HEK293 (cell line): ENCODE measurements at regions not wholly inside any gene's neighbourhood (a gene's known extent, or its start where the extent isn't known, plus 50 kb on each side); places are given as distances from the start of the nearest gene placed in this dataset.

Experiments used
- CTCF ChIA-PET: fragments of 350-600 bp; formaldehyde crosslinking; extraction: SDS; loops from one replicate; lab custom pipeline; 2021; ENCODE audit warnings: antibody characterized with exemption; lab: Yijun Ruan, JAX
- POLR2A ChIA-PET: fragments of 300-600 bp; formaldehyde crosslinking; extraction: SDS; loops from one replicate; lab custom pipeline; 2020; ENCODE audit warnings: antibody characterized with exemption, inconsistent platforms; lab: Yijun Ruan, JAX
- H3K27ac ChIP-seq: fragments of 200-500 bp; sonication (Bioruptor generic); 2 replicates; pipeline ENCODE4 v1.5.1; 2014; ENCODE audit warnings: low read depth, low read length, control low read depth, inconsistent platforms; ENCODE audit errors: extremely low read depth
- H3K36me3 ChIP-seq, 2 experiments: fragments of 200-500 bp in 1 of 2; sonication (Bioruptor generic) in 1 of 2; 1 replicate in 1 of 2; 2 replicates in 1 of 2; pipeline ENCODE4 v1.5.1; 2014 to 2017; ENCODE audit warnings: inconsistent platforms in 2 of 2, low read length in 2 of 2; ENCODE audit not compliant: control insufficient read depth in 2 of 2, insufficient read depth in 1 of 2
- H3K4me1 ChIP-seq: fragments of 200-500 bp; sonication (Bioruptor generic); 2 replicates; pipeline ENCODE4 v1.5.1; 2014; ENCODE audit warnings: mild to moderate bottlenecking, low read length, inconsistent platforms; ENCODE audit not compliant: control insufficient read depth, insufficient read depth
- H3K4me3 ChIP-seq: 2 replicates; pipeline ENCODE4 v1.5.1; 2011; ENCODE audit warnings: low read depth, mild to moderate bottlenecking, control low read depth, low read length, moderate library complexity
- H3K9me3 ChIP-seq: fragments of 200-500 bp; sonication (Bioruptor generic); 2 replicates; pipeline ENCODE4 v1.5.1; 2014; ENCODE audit warnings: low read depth, low read length, inconsistent platforms; ENCODE audit not compliant: control insufficient read depth, insufficient read depth
- FEZF1 ChIP-seq: fragments of 450-650 bp; formaldehyde crosslinking; IDR thresholded peaks from 2 replicates; pipeline ENCODE4 v1.5.1; 2016; ENCODE audit warnings: missing biosample characterization, missing genetic modification characterization
- KLF8 ChIP-seq: fragments of 450-650 bp; formaldehyde crosslinking; IDR thresholded peaks from 2 replicates; pipeline ENCODE4 v1.5.1; 2016; ENCODE audit warnings: missing biosample characterization, missing genetic modification characterization
- REST ChIP-seq: fragments of 450-650 bp; formaldehyde crosslinking; IDR thresholded peaks from 2 replicates; pipeline ENCODE4 v1.5.1; 2016; ENCODE audit warnings: missing biosample characterization, missing genetic modification characterization
- SP7 ChIP-seq: fragments of 450-650 bp; formaldehyde crosslinking; IDR thresholded peaks from 2 replicates; pipeline ENCODE4 v1.5.1; 2016; ENCODE audit warnings: missing biosample characterization, missing genetic modification characterization
- TCF7L2 ChIP-seq: IDR thresholded peaks from 2 replicates; pipeline ENCODE4 v1.6.1; 2011; ENCODE audit warnings: low read depth, mild to moderate bottlenecking, inconsistent platforms, low read length, moderate library complexity, borderline replicate concordance
- ZBTB44 ChIP-seq: fragments of 450-650 bp; IDR thresholded peaks from 2 replicates; pipeline ENCODE4 v1.5.1; 2018; ENCODE audit warnings: missing biosample characterization, mild to moderate bottlenecking, missing genetic modification characterization
- ZFP69B ChIP-seq: fragments of 450-650 bp; formaldehyde crosslinking; IDR thresholded peaks from 2 replicates; pipeline ENCODE4 v1.5.1; 2016; ENCODE audit warnings: missing biosample characterization, missing genetic modification characterization
- ZNF157 ChIP-seq: fragments of 450-650 bp; formaldehyde crosslinking; IDR thresholded peaks from 2 replicates; pipeline ENCODE4 v1.5.1; 2016; ENCODE audit warnings: missing biosample characterization, missing genetic modification characterization
- ZNF202 ChIP-seq: fragments of 450-650 bp; formaldehyde crosslinking; IDR thresholded peaks from 2 replicates; pipeline ENCODE4 v1.5.1; 2016; ENCODE audit warnings: missing biosample characterization, missing genetic modification characterization, borderline replicate concordance
- ZNF404 ChIP-seq: fragments of 450-650 bp; formaldehyde crosslinking; IDR thresholded peaks from 2 replicates; pipeline ENCODE4 v1.5.1; 2017; ENCODE audit warnings: missing biosample characterization, missing genetic modification characterization
- ZNF561 ChIP-seq: fragments of 450-650 bp; IDR thresholded peaks from 2 replicates; pipeline ENCODE4 v1.5.1; 2018; ENCODE audit warnings: missing biosample characterization, missing genetic modification characterization, borderline replicate concordance
- ZNF610 ChIP-seq: fragments of 450-650 bp; formaldehyde crosslinking; IDR thresholded peaks from 2 replicates; pipeline ENCODE4 v1.5.1; 2016; ENCODE audit warnings: missing biosample characterization, missing genetic modification characterization, borderline replicate concordance
- ZNF626 ChIP-seq: fragments of 450-650 bp; sonication (Bioruptor Pico); formaldehyde crosslinking; IDR thresholded peaks from 2 replicates; pipeline ENCODE4 v1.5.1; 2018; ENCODE audit warnings: missing biosample characterization, missing genetic modification characterization, inconsistent platforms
- ZNF629 ChIP-seq: fragments of 450-650 bp; formaldehyde crosslinking; IDR thresholded peaks from 2 replicates; pipeline ENCODE4 v1.5.1; 2017; ENCODE audit warnings: missing biosample characterization, missing genetic modification characterization
- ZNF792 ChIP-seq: fragments of 450-650 bp; formaldehyde crosslinking; IDR thresholded peaks from 2 replicates; pipeline ENCODE4 v1.5.1; 2016; ENCODE audit warnings: missing biosample characterization, missing genetic modification characterization
- TF ChIP-seq, protein P1 (sequence below): fragments of 450-650 bp; formaldehyde crosslinking; IDR thresholded peaks from 2 replicates; pipeline ENCODE4 v1.5.1; 2016; ENCODE audit warnings: missing biosample characterization, missing genetic modification characterization
- TF ChIP-seq, protein P2 (sequence below): fragments of 450-650 bp; formaldehyde crosslinking; IDR thresholded peaks from 2 replicates; pipeline ENCODE4 v1.5.1; 2016; ENCODE audit warnings: missing biosample characterization, missing genetic modification characterization
- TF ChIP-seq, protein P3 (sequence below): fragments of 450-650 bp; formaldehyde crosslinking; IDR thresholded peaks from 2 replicates; pipeline ENCODE4 v1.5.1; 2016; ENCODE audit warnings: missing biosample characterization, missing genetic modification characterization

DNA sequence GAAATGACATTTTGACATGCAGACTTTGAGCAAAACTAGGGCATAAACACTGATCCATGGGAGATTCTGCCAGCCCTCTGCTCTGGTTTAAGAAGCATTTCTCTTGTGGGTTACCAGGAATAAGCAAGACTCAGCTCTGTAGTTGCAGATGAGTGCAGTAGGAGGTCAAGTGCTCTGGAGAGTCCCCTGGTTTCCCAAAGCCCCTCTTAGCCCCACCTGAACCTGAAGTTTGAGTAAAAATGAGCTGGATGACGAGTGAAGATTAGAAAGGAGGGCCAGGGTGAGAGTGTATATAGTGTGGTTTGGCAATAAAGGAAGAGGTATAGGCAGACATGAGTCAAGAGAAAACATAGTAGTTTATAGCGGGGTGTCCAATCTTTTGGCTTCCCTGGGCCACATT lies 220.3 kb downstream of the ARL4A start (continued):
- no peak for TF ChIP-seq ZNF629 (tag by site-specific recombination)
- TF ChIP-seq ZFP69B (tag by site-specific recombination) = no peak
- TF ChIP-seq ZNF157 (tag by site-specific recombination) = no peak
- no peak for TF ChIP-seq ZNF610 (tag by site-specific recombination)

- H3K9me3 ChIP-seq = no peaks in the 10 kb centered on the region
- POLR2A ChIA-PET = no interaction called here
These were observed 222.1 kb downstream of the ARL4A start for GRCh38 chr7:12909483-12909882.

More at GRCh38 chr7:12909483-12909882, 222.1 kb downstream of the ARL4A start:
- TF ChIP-seq ZNF202 (tag by site-specific recombination) (no peak), SP7 (tag by site-specific recombination) (no peak), ZNF792 (tag by site-specific recombination) (no peak), ZBTB44 (tag by site-specific recombination) (no peak), KLF8 (no peak), REST (tag by site-specific recombination) (no peak), TCF7L2 (no peak), ZNF561 (tag by site-specific recombination) (no peak), ZNF404 (tag by site-specific recombination) (no peak), ZNF626 (no peak), FEZF1 (tag by site-specific recombination) (no peak)
- TF ChIP-seq, protein P1, sequence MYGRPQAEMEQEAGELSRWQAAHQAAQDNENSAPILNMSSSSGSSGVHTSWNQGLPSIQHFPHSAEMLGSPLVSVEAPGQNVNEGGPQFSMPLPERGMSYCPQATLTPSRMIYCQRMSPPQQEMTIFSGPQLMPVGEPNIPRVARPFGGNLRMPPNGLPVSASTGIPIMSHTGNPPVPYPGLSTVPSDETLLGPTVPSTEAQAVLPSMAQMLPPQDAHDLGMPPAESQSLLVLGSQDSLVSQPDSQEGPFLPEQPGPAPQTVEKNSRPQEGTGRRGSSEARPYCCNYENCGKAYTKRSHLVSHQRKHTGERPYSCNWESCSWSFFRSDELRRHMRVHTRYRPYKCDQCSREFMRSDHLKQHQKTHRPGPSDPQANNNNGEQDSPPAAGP = no peak
- TF ChIP-seq, protein P2, sequence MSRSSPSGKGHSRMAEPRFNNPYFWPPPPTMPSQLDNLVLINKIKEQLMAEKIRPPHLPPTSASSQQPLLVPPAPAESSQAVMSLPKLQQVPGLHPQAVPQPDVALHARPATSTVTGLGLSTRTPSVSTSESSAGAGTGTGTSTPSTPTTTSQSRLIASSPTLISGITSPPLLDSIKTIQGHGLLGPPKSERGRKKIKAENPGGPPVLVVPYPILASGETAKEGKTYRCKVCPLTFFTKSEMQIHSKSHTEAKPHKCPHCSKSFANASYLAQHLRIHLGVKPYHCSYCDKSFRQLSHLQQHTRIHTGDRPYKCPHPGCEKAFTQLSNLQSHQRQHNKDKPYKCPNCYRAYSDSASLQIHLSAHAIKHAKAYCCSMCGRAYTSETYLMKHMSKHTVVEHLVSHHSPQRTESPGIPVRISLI (tag by site-specific recombination) = no peak
- TF ChIP-seq, protein P3, sequence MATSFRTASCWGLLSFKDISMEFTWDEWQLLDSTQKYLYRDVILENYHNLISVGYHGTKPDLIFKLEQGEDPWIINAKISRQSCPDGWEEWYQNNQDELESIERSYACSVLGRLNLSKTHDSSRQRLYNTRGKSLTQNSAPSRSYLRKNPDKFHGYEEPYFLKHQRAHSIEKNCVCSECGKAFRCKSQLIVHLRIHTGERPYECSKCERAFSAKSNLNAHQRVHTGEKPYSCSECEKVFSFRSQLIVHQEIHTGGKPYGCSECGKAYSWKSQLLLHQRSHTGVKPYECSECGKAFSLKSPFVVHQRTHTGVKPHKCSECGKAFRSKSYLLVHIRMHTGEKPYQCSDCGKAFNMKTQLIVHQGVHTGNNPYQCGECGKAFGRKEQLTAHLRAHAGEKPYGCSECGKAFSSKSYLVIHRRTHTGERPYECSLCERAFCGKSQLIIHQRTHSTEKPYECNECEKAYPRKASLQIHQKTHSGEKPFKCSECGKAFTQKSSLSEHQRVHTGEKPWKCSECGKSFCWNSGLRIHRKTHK (tag by site-specific recombination) = no peak
- CTCF ChIA-PET = interaction anchor here (0.9 to 1.0 kb wide), 2 partner anchors 139 to 370 kb away, joined by 3 read pairs; no protein-coding TSS in a partner anchor
- Histone ChIP-seq H3K36me3 (no peaks in the 10 kb centered on the region), H3K4me3 (no peak overlapping the region), H3K27ac (no peak overlapping the region), H3K4me1 (no peaks in the 10 kb centered on the region)
